ENCODE measurements at regions not wholly inside any gene's neighbourhood (a gene's known extent, or its start where the extent isn't known, plus 50 kb on each side); places are given as distances from the start of the nearest gene placed in this dataset.

- no peaks in the 10 kb centered on the region; the same call in 1 of the 2 replicates for H4K20me1 ChIP-seq (replicated peaks; ENCODE audit: control insufficient read depth, insufficient read depth, low read length)
Observed at GRCh38 chr6:4354181-4354580, 218.8 kb upstream of the ECI2 start.

More at GRCh38 chr6:4354181-4354580, 218.8 kb upstream of the ECI2 start:
- Histone ChIP-seq H3K4me3 (no peak overlapping the region), H2AFZ (ENCODE audit: low read depth, low read length) (no peak overlapping the region), H3K9me1 (ENCODE audit: control insufficient read depth, insufficient read depth, low read length) (peaks cover 3% of the 10 kb centered on the region), H3K4me1 (replicated peaks in 1 of 2; ENCODE audit: control insufficient read depth in 2 of 2, insufficient read depth in 2 of 2, low read length in 2 of 2) (peaks cover 6 to 12% of the 10 kb centered on the region in 2 experiments), H3K36me3 (ENCODE audit: control insufficient read depth, insufficient read depth, low read length) (no peaks in the 10 kb centered on the region), H3K9ac (ENCODE audit: insufficient read depth in 1 of 2, low read depth in 2 of 2, low read length in 2 of 2) (no peak overlapping the region), H3K79me2 (ENCODE audit: control insufficient read depth, insufficient read depth, low read length) (no peaks in the 10 kb centered on the region), H3K4me2 (ENCODE audit: insufficient read depth, low read length) (no peak overlapping the region), H3K27me3 (ENCODE audit: control insufficient read depth in 2 of 2, insufficient read depth in 2 of 2, low read length in 2 of 2) (peaks cover 28 to 60% of the 10 kb centered on the region in 2 experiments), H3K9me3 (replicated peaks; ENCODE audit: control insufficient read depth, insufficient read depth, low read depth, low read length) (no peaks in the 10 kb centered on the region), H3K27ac (ENCODE audit: extremely low read depth, low read depth, low read length) (no peak overlapping the region)
- BruUV-seq (replicated peaks) = no TSS peak
- in situ Hi-C loops (cut with MboI) (no loop called here), intact Hi-C loops (cut with micrococcal nuclease) (no loop called here)
- ATAC-seq (peak; percentile 36; the same call in 1 of the 3 replicates), DNase-seq (ENCODE audit: extremely low read depth in 1 of 4, low spot score in 3 of 4) (no peak), FAIRE-seq (no peak)
- TF ChIP-seq REST (IDR thresholded peaks at IDR 0.05; ENCODE audit: borderline replicate concordance) (peak; percentile 30; the same call in 1 of the 2 replicates), REST (CRISPR knock-in tag; IDR thresholded peaks at IDR 0.05; ENCODE audit: low read depth) (no peak), ZNF134 (CRISPR knock-in tag; conservative IDR thresholded peaks at IDR 0.05) (no peak), CTCF (IDR thresholded peaks at IDR 0.05 in 2 of 3, conservative IDR thresholded peaks at IDR 0.05 in 1 of 3; ENCODE audit: insufficient read depth in 2 of 3, low read depth in 1 of 3, low read length in 3 of 3) (peak in 1 of 3 experiments; percentile 38; a peak in 2 of 6 replicates), RAD21 (CRISPR knock-in tag; conservative IDR thresholded peaks at IDR 0.05 in 1 of 2, IDR thresholded peaks at IDR 0.05 in 1 of 2) (peak in 1 of 2 experiments; percentile 66; a peak in 2 of 4 replicates), ZKSCAN1 (IDR thresholded peaks at IDR 0.05; ENCODE audit: low read depth, low read length) (peak; percentile 47; the same call in 1 of the 2 replicates)
- ChIA-PET POLR2A (interaction anchor here (0.5 to 1.0 kb wide), 4 partner anchors 13 to 113 kb away, joined by 3 read pairs; no protein-coding TSS in a partner anchor), CTCF (ENCODE audit: low intra/inter-chr PET ratio) (no interaction called here)
- WGBS (ENCODE audit: insufficient coverage, low coverage, missing lambda C conversion rate) = 1% methylated on average over 7 of the region's 7 CpGs

All from K562 (cell line).